Panc1 (cell line): ENCODE measurements at regions not wholly inside any gene's neighbourhood (a gene's known extent, or its start where the extent isn't known, plus 50 kb on each side); places are given as distances from the start of the nearest gene placed in this dataset.
"Not testable (repeated sequence)": the region's sequence is repeated elsewhere in the genome, so short reads cannot be mapped to it uniquely, and the experiment has no call there.

Source experiments
- ATAC-seq: fragments of 200-7000 bp; cut with Tn5 transposase; 2 replicates; pipeline ENCODE4 v1.9.1; 2020; ENCODE audit warnings: mild to moderate bottlenecking, moderate library complexity
- BruUV-seq: library from RNA; stranded (reverse); fragments of 400-500 nt; replicated peaks from 2 replicates; lab custom pipeline; 2021; lab: Mats Ljungman, UMichigan
- CTCF ChIA-PET: fragments of 300-600 bp; sonication (Branson Sonifier 250); formaldehyde crosslinking; loops from one replicate; lab custom pipeline; 2022; ENCODE audit warnings: antibody characterized with exemption; lab: Charles Lee
- POLR2A ChIA-PET: fragments of 300-600 bp; sonication (Branson Sonifier 250); formaldehyde crosslinking; loops from one replicate; lab custom pipeline; 2022; ENCODE audit warnings: antibody characterized with exemption; lab: Charles Lee
- DNase-seq: peaks from one replicate; pipeline ENCODE4 v3.0.0-alpha.2; 2010; ENCODE audit warnings: low read depth, low spot score
- H3K27ac ChIP-seq: 2 replicates; pipeline ENCODE4 v1.5.1; 2011; ENCODE audit warnings: mild to moderate bottlenecking, low read length, inconsistent platforms
- H3K27me3 ChIP-seq: fragments of 200-500 bp; sonication (Bioruptor generic); 2 replicates; pipeline ENCODE4 v1.6.0; 2014; ENCODE audit warnings: low read length, inconsistent platforms; ENCODE audit not compliant: control insufficient read depth, insufficient read depth
- H3K36me3 ChIP-seq: fragments of 200-500 bp; sonication (Bioruptor generic); 2 replicates; pipeline ENCODE4 v1.5.1; 2014; ENCODE audit warnings: inconsistent platforms, mild to moderate bottlenecking, low read length, moderate library complexity; ENCODE audit not compliant: control insufficient read depth, insufficient read depth
- H3K4me1 ChIP-seq: 2 replicates; pipeline ENCODE4 v1.5.1; 2011; ENCODE audit warnings: inconsistent platforms, mild to moderate bottlenecking, low read length, moderate library complexity; ENCODE audit not compliant: control insufficient read depth, insufficient read depth
- H3K4me3 ChIP-seq, 2 experiments: 2 replicates each; pipeline ENCODE4 v1.5.1; 2011 to 2012; ENCODE audit warnings: low read depth in 2 of 2, low read length in 2 of 2, mild to moderate bottlenecking in 2 of 2, inconsistent platforms in 1 of 2, moderate library complexity in 1 of 2
- H3K9me3 ChIP-seq: fragments of 200-500 bp; sonication (Bioruptor generic); 2 replicates; pipeline ENCODE4 v1.5.1; 2014; ENCODE audit warnings: low read depth, mild to moderate bottlenecking, inconsistent platforms, low read length, moderate library complexity; ENCODE audit not compliant: control insufficient read depth, insufficient read depth
- CTCF ChIP-seq: fragments of 450-650 bp; IDR thresholded peaks from 2 replicates; pipeline ENCODE4 v1.5.1; 2017; ENCODE audit warnings: mild to moderate bottlenecking
- POLR2AphosphoS5 ChIP-seq: IDR thresholded peaks from 2 replicates; pipeline ENCODE4 v1.6.1; 2012; ENCODE audit warnings: mild to moderate bottlenecking, low read depth, low read length, moderate library complexity
- SIN3A ChIP-seq: IDR thresholded peaks from 2 replicates; pipeline ENCODE4 v1.6.1; 2012; ENCODE audit warnings: low read depth, mild to moderate bottlenecking, low read length, moderate library complexity, borderline replicate concordance; ENCODE audit not compliant: insufficient read depth
- TCF7L2 ChIP-seq: IDR thresholded peaks from 2 replicates; pipeline ENCODE4 v1.6.1; 2011; ENCODE audit warnings: mild to moderate bottlenecking, low read depth, low read length, inconsistent platforms
- in situ Hi-C: cut with HindIII; loops from 2 replicates; pipeline ENCODE4 v1.10.0; 2016; ENCODE audit warnings: low sequenced_read_pairs, low pct_unique_long_range_greater_than_20kb
- intact Hi-C: fragments of 100-400 bp; cut with micrococcal nuclease; formaldehyde crosslinking; loops from one replicate; pipeline ENCODE4 v1.10.0; 2022; ENCODE audit not compliant: unreplicated experiment
- TF ChIP-seq, protein P1 (sequence below), 2 experiments: IDR thresholded peaks; 2 replicates each; pipeline ENCODE4 v1.6.1; 2011 to 2012; ENCODE audit warnings: low read depth in 2 of 2, control low read depth in 1 of 2, low read length in 1 of 2, mild to moderate bottlenecking in 1 of 2, moderate library complexity in 1 of 2; ENCODE audit not compliant: insufficient read depth in 1 of 2

DNA sequence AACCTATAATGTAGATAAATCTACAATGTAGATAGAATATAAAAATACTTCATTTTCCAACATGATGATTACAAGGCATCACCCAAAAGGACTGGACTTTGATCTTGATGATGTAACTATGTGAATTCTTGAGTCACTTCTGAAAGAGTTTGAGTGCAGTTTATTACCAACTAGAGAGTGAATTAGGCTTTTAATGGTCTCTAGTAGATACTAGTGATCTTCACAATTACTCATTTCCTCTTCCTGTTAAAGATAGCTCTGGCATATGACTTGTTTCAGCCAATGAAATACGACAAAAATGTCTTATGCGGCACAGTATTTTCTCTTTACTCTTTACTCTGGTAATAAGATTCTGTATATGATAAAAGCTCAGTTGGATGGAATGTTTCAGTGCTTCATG is 1588.1 kb upstream of the B3GALT2 start:
- no peak for ATAC-seq
- no peak for DNase-seq
- Histone ChIP-seq H3K36me3 (no peaks in the 10 kb centered on the region), H3K4me3 (no peak overlapping the region), H3K27me3 (no peaks in the 10 kb centered on the region), H3K27ac (no peak overlapping the region), H3K9me3 (no peaks in the 10 kb centered on the region), H3K4me1 (no peaks in the 10 kb centered on the region)
- in situ Hi-C loops: no loop called here
- intact Hi-C loops: no loop called here
- ChIA-PET CTCF (no interaction called here), POLR2A (no interaction called here)
- TF ChIP-seq TCF7L2: no peak
- TF ChIP-seq, protein P1, sequence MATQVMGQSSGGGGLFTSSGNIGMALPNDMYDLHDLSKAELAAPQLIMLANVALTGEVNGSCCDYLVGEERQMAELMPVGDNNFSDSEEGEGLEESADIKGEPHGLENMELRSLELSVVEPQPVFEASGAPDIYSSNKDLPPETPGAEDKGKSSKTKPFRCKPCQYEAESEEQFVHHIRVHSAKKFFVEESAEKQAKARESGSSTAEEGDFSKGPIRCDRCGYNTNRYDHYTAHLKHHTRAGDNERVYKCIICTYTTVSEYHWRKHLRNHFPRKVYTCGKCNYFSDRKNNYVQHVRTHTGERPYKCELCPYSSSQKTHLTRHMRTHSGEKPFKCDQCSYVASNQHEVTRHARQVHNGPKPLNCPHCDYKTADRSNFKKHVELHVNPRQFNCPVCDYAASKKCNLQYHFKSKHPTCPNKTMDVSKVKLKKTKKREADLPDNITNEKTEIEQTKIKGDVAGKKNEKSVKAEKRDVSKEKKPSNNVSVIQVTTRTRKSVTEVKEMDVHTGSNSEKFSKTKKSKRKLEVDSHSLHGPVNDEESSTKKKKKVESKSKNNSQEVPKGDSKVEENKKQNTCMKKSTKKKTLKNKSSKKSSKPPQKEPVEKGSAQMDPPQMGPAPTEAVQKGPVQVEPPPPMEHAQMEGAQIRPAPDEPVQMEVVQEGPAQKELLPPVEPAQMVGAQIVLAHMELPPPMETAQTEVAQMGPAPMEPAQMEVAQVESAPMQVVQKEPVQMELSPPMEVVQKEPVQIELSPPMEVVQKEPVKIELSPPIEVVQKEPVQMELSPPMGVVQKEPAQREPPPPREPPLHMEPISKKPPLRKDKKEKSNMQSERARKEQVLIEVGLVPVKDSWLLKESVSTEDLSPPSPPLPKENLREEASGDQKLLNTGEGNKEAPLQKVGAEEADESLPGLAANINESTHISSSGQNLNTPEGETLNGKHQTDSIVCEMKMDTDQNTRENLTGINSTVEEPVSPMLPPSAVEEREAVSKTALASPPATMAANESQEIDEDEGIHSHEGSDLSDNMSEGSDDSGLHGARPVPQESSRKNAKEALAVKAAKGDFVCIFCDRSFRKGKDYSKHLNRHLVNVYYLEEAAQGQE (IDR thresholded peaks at IDR 0.05; ENCODE audit: insufficient read depth in 1 of 2, low read depth in 2 of 2, low read length in 1 of 2): no peak
- no peak for TF ChIP-seq CTCF
- no TSS peak for BruUV-seq

- Histone ChIP-seq H3K27ac (no peak overlapping the region), H3K27me3 (no peaks in the 10 kb centered on the region), H3K36me3 (no peaks in the 10 kb centered on the region), H3K4me3 (no peak overlapping the region), H3K9me3 (no peaks in the 10 kb centered on the region), H3K4me1 (no peaks in the 10 kb centered on the region)
- TF ChIP-seq POLR2AphosphoS5: no peak
- no peak for TF ChIP-seq TCF7L2
- TF ChIP-seq CTCF: no peak
- TF ChIP-seq, protein P1 (IDR thresholded peaks at IDR 0.05; ENCODE audit: insufficient read depth in 1 of 2, low read depth in 2 of 2, low read length in 1 of 2): no peak
- no peak for TF ChIP-seq SIN3A
- in situ Hi-C loops (no loop called here), intact Hi-C loops (no loop called here)
- POLR2A ChIA-PET: no interaction called here
- no TSS peak for BruUV-seq
- CTCF ChIA-PET: no interaction called here
- no peak for ATAC-seq
- no peak for DNase-seq
Measured at GRCh38 chr1:194755241-194755994, 1569.0 kb upstream of the B3GALT2 start.

DNA sequence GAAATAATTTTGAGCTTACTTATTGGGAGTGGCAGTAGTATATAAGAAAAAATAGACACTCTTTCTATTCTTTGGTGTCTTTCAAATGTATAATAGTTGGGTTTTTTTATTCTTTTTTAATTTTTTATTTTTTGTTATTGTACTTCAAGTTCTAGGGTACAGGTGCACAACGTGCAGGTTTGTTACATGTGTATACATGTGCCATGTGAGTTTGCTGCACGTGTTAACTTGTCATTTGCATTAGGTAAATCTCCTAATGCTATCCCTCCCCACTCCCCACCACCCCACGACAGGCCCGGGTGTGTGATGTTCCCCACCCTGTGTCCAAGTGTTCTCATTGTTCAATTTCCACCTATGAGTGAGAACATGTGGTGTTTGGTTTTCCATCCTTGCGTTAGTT is 1552.4 kb upstream of the B3GALT2 start:
- H3K4me3 ChIP-seq, DNase-seq, BruUV-seq, in situ Hi-C loops, CTCF ChIA-PET, intact Hi-C loops, ATAC-seq, H3K27ac ChIP-seq, H3K9me3 ChIP-seq, H3K36me3 ChIP-seq, H3K27me3 ChIP-seq, POLR2A ChIA-PET, H3K4me1 ChIP-seq: not testable (repeated sequence)
